Lung (tissue), 11 donors: ENCODE measurements at regions not wholly inside any gene's neighbourhood (a gene's known extent, or its start where the extent isn't known, plus 50 kb on each side); places are given as distances from the start of the nearest gene placed in this dataset.
A peak's percentile ranks its signal among the peaks of the same experiment; 100 is the strongest.

Source experiments
- ATAC-seq: fragments of 200-7000 bp; cut with Tn5 transposase; one replicate; pipeline ENCODE4 v1.9.1; 2020; ENCODE audit warnings: moderate number of reproducible peaks; ENCODE audit not compliant: insufficient read depth, low FRiP score
- DNase-seq, 3 donors: peaks; one replicate each; pipeline ENCODE4 v3.0.0-alpha.2; 2013 to 2017
- H3K27ac ChIP-seq, 2 donors: one replicate each; pipeline ENCODE4 v1.5.1; 2013; ENCODE audit warnings: mild to moderate bottlenecking in 2 of 2, moderate library complexity in 2 of 2, control low read depth in 1 of 2, inconsistent platforms in 1 of 2, low read depth in 1 of 2, low read length in 1 of 2
- H3K27me3 ChIP-seq, 3 donors: one replicate each; pipeline ENCODE4 v1.5.1; 2013; ENCODE audit warnings: low read length in 2 of 3; ENCODE audit not compliant: control insufficient read depth in 3 of 3, insufficient read depth in 3 of 3
- H3K36me3 ChIP-seq, 4 donors: one replicate each; pipeline ENCODE4 v1.5.1; 2013; ENCODE audit warnings: low read length in 4 of 4, mild to moderate bottlenecking in 1 of 4, moderate library complexity in 1 of 4; ENCODE audit not compliant: control insufficient read depth in 4 of 4, insufficient read depth in 4 of 4
- H3K4me1 ChIP-seq, 5 donors: one replicate each; pipeline ENCODE4 v1.5.1; 2013; ENCODE audit warnings: low read length in 5 of 5, mild to moderate bottlenecking in 2 of 5, moderate library complexity in 1 of 5; ENCODE audit not compliant: control insufficient read depth in 5 of 5, insufficient read depth in 5 of 5
- H3K4me3 ChIP-seq: one replicate; pipeline ENCODE4 v1.5.1; 2013; ENCODE audit warnings: mild to moderate bottlenecking, control low read depth, moderate library complexity
- H3K9ac ChIP-seq, 2 donors: one replicate each; pipeline ENCODE4 v1.5.1; 2013; ENCODE audit warnings: low read length in 2 of 2, control low read depth in 1 of 2; ENCODE audit not compliant: insufficient read depth in 1 of 2
- H3K9me3 ChIP-seq, 4 donors: one replicate each; pipeline ENCODE4 v1.5.1; 2013; ENCODE audit warnings: low read length in 3 of 4, mild to moderate bottlenecking in 1 of 4, moderate library complexity in 1 of 4; ENCODE audit not compliant: control insufficient read depth in 4 of 4, insufficient read depth in 3 of 4
- WGBS, 2 donors: extraction: QIAGEN DNeasy Blood & Tissue Kit; methylation state at CpG; one replicate each; pipeline ENCODE4 v1.1.7; 2013; 5-methylcytosine and 5-hydroxymethylcytosine counted together
- TF ChIP-seq, protein P1 (sequence below): IDR thresholded peaks from 2 replicates; pipeline ENCODE4 v1.5.1; 2012; ENCODE audit warnings: mild to moderate bottlenecking; ENCODE audit errors: control extremely low read depth, extremely low read depth
- donor health status: control.
- donor health status: control.
- donor health status: Bipolar disorder and iron deficiency.
- donor health status: healthy.
- donor health status: DM: yes; HTN: yes; CAD: no.

- no peaks in the 10 kb centered on the region for H3K36me3 ChIP-seq
- H3K9me3 ChIP-seq = no peaks in the 10 kb centered on the region
- WGBS, 2 donors = 90 to 97% methylated on average over 9 of the region's 9 CpGs
- no peak overlapping the region for H3K27ac ChIP-seq
- ATAC-seq = no peak
- no peak overlapping the region for H3K4me3 ChIP-seq
- no peaks in the 10 kb centered on the region for H3K27me3 ChIP-seq
- DNase-seq = no peak
- H3K9ac ChIP-seq = no peak overlapping the region
- H3K4me1 ChIP-seq = peaks cover 0 to 47% (median 0%) of the 10 kb centered on the region in 5 donors
- TF ChIP-seq, protein P1, sequence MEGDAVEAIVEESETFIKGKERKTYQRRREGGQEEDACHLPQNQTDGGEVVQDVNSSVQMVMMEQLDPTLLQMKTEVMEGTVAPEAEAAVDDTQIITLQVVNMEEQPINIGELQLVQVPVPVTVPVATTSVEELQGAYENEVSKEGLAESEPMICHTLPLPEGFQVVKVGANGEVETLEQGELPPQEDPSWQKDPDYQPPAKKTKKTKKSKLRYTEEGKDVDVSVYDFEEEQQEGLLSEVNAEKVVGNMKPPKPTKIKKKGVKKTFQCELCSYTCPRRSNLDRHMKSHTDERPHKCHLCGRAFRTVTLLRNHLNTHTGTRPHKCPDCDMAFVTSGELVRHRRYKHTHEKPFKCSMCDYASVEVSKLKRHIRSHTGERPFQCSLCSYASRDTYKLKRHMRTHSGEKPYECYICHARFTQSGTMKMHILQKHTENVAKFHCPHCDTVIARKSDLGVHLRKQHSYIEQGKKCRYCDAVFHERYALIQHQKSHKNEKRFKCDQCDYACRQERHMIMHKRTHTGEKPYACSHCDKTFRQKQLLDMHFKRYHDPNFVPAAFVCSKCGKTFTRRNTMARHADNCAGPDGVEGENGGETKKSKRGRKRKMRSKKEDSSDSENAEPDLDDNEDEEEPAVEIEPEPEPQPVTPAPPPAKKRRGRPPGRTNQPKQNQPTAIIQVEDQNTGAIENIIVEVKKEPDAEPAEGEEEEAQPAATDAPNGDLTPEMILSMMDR = no peak
Measured at GRCh38 chr5:143752165-143752850, 59.7 kb upstream of the HMHB1 start.

GRCh38 chr5:143751342-143751741, 60.6 kb upstream of the HMHB1 start:
- no peaks in the 10 kb centered on the region for H3K9me3 ChIP-seq
- no peak overlapping the region for H3K4me3 ChIP-seq
- H3K27me3 ChIP-seq = no peaks in the 10 kb centered on the region
- ATAC-seq = no peak
- no peak overlapping the region for H3K9ac ChIP-seq
- TF ChIP-seq, protein P1 = no peak
- no peak overlapping the region for H3K27ac ChIP-seq
- 89 to 100% methylated on average over 4 of the region's 4 CpGs for WGBS, 2 donors
- H3K36me3 ChIP-seq = no peaks in the 10 kb centered on the region
- DNase-seq = no peak
- H3K4me1 ChIP-seq = peaks cover 0 to 41% (median 0%) of the 10 kb centered on the region in 5 donors

DNA sequence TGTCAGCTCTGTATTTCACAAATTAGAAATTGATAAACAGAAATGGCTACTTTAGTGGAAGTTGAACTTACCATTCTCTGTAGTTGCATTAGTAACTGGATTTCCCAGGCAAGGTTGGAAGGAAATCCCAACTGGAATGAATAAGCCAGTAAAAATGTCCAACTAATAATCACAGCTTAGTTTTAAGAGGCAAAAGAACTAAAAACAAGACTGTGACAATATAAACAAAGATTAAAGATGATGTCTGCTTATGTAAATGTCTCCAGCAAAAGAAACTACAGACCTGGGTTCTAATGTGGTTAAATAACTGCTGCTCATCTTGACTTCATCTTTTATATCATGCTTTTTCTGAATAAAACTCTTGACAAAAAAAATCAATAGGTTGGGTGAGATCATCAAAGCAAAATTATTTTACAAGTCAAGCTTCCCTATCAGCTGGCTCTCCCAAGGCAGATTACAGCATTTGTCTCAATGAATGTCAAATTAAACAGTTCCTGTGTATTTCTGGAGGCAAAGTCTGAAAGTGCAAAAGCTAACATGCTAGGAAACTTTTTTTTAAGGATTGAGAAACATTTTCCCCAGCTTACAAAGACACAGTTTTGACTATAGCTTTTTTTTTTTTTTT, 62.3 kb upstream of the HMHB1 start:
- peaks cover 0 to 29% (median 0%) of the 10 kb centered on the region in 5 donors for H3K4me1 ChIP-seq
- H3K4me3 ChIP-seq = no peak overlapping the region
- no peaks in the 10 kb centered on the region for H3K27me3 ChIP-seq
- no peaks in the 10 kb centered on the region for H3K9me3 ChIP-seq
- peak in 2 of 3 donors; percentile 42 to 65 for DNase-seq
- H3K9ac ChIP-seq = no peak overlapping the region
- TF ChIP-seq, protein P1 = no peak
- no peak overlapping the region for H3K27ac ChIP-seq
- H3K36me3 ChIP-seq = no peaks in the 10 kb centered on the region
- no peak for ATAC-seq
